Panc1 (cell line): ENCODE measurements at regions not wholly inside any gene's neighbourhood (a gene's known extent, or its start where the extent isn't known, plus 50 kb on each side); places are given as distances from the start of the nearest gene placed in this dataset.

Experiments
- ATAC-seq: fragments of 200-7000 bp; cut with Tn5 transposase; 2 replicates; pipeline ENCODE4 v1.9.1; 2020; ENCODE audit warnings: mild to moderate bottlenecking, moderate library complexity
- BruUV-seq: library from RNA; stranded (reverse); fragments of 400-500 nt; replicated peaks from 2 replicates; lab custom pipeline; 2021; lab: Mats Ljungman, UMichigan
- CTCF ChIA-PET: fragments of 300-600 bp; sonication (Branson Sonifier 250); formaldehyde crosslinking; loops from one replicate; lab custom pipeline; 2022; ENCODE audit warnings: antibody characterized with exemption; lab: Charles Lee
- POLR2A ChIA-PET: fragments of 300-600 bp; sonication (Branson Sonifier 250); formaldehyde crosslinking; loops from one replicate; lab custom pipeline; 2022; ENCODE audit warnings: antibody characterized with exemption; lab: Charles Lee
- DNase-seq: peaks from one replicate; pipeline ENCODE4 v3.0.0-alpha.2; 2010; ENCODE audit warnings: low read depth, low spot score
- H3K27ac ChIP-seq: 2 replicates; pipeline ENCODE4 v1.5.1; 2011; ENCODE audit warnings: mild to moderate bottlenecking, low read length, inconsistent platforms
- H3K27me3 ChIP-seq: fragments of 200-500 bp; sonication (Bioruptor generic); 2 replicates; pipeline ENCODE4 v1.6.0; 2014; ENCODE audit warnings: low read length, inconsistent platforms; ENCODE audit not compliant: control insufficient read depth, insufficient read depth
- H3K36me3 ChIP-seq: fragments of 200-500 bp; sonication (Bioruptor generic); 2 replicates; pipeline ENCODE4 v1.5.1; 2014; ENCODE audit warnings: inconsistent platforms, mild to moderate bottlenecking, low read length, moderate library complexity; ENCODE audit not compliant: control insufficient read depth, insufficient read depth
- H3K4me1 ChIP-seq: 2 replicates; pipeline ENCODE4 v1.5.1; 2011; ENCODE audit warnings: inconsistent platforms, mild to moderate bottlenecking, low read length, moderate library complexity; ENCODE audit not compliant: control insufficient read depth, insufficient read depth
- H3K4me3 ChIP-seq, 2 experiments: 2 replicates each; pipeline ENCODE4 v1.5.1; 2011 to 2012; ENCODE audit warnings: low read depth in 2 of 2, low read length in 2 of 2, mild to moderate bottlenecking in 2 of 2, inconsistent platforms in 1 of 2, moderate library complexity in 1 of 2
- H3K9me3 ChIP-seq: fragments of 200-500 bp; sonication (Bioruptor generic); 2 replicates; pipeline ENCODE4 v1.5.1; 2014; ENCODE audit warnings: low read depth, mild to moderate bottlenecking, inconsistent platforms, low read length, moderate library complexity; ENCODE audit not compliant: control insufficient read depth, insufficient read depth
- POLR2AphosphoS5 ChIP-seq: IDR thresholded peaks from 2 replicates; pipeline ENCODE4 v1.6.1; 2012; ENCODE audit warnings: mild to moderate bottlenecking, low read depth, low read length, moderate library complexity
- SIN3A ChIP-seq: IDR thresholded peaks from 2 replicates; pipeline ENCODE4 v1.6.1; 2012; ENCODE audit warnings: low read depth, mild to moderate bottlenecking, low read length, moderate library complexity, borderline replicate concordance; ENCODE audit not compliant: insufficient read depth
- TCF7L2 ChIP-seq: IDR thresholded peaks from 2 replicates; pipeline ENCODE4 v1.6.1; 2011; ENCODE audit warnings: mild to moderate bottlenecking, low read depth, low read length, inconsistent platforms
- in situ Hi-C: cut with HindIII; loops from 2 replicates; pipeline ENCODE4 v1.10.0; 2016; ENCODE audit warnings: low sequenced_read_pairs, low pct_unique_long_range_greater_than_20kb
- intact Hi-C: fragments of 100-400 bp; cut with micrococcal nuclease; formaldehyde crosslinking; loops from one replicate; pipeline ENCODE4 v1.10.0; 2022; ENCODE audit not compliant: unreplicated experiment
- TF ChIP-seq, protein P1 (sequence below): fragments of 450-650 bp; IDR thresholded peaks from 2 replicates; pipeline ENCODE4 v1.5.1; 2017; ENCODE audit warnings: mild to moderate bottlenecking
- TF ChIP-seq, protein P2 (sequence below), 2 experiments: IDR thresholded peaks; 2 replicates each; pipeline ENCODE4 v1.6.1; 2011 to 2012; ENCODE audit warnings: low read depth in 2 of 2, control low read depth in 1 of 2, low read length in 1 of 2, mild to moderate bottlenecking in 1 of 2, moderate library complexity in 1 of 2; ENCODE audit not compliant: insufficient read depth in 1 of 2

DNA sequence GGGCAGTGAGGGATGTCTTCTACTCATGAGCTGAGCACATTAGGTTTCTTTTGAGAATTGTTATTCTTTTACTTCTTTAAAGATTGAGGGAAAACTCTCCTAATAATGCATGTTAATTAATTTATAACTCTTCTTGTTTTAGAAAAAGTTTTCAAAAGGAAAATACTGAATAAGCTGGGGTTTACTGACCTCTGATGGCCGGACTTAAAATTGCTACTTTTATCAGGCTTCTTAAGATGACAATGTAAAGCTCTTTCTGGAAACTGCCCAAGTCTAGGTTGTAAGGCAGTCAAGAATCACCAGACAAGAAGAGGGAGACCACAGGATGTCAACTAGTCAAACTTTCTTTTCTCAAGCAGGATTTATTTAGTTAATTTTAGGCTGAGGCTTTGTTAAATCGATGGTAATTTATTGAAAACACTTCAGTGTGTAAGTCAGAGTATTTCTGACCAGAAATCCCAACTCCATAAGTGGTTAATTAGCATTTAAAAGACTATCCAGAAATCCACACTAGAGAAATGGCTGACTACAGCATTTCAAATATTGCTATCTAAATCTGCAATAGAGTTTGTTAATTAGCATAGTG lies 82.1 kb downstream of the AVPR1A start:
- intact Hi-C loops = loop anchor here (2.0 to 10.0 kb wide), 2 partner anchors 256 to 464 kb away; no protein-coding TSS in a partner anchor

DNA sequence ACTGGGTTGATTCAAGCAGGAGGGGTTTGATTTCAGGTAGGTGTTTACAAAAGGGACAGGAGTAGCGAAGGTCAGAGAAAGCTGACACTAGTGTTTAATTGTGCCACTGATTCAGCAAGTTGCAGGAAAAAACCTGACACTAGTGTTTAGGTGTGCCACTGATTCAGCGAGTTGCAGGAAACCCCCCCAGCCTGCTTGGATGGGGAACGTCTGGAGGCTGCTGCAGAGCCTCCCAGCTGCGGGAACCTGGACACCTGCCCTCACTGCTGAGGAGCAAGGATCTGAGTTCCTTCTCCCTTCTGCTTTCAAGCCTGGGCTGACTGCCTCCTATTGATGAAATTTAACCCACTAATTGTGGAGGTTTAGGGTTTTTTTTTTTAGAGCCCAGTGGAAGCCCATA lies 84.2 kb downstream of the AVPR1A start:
- no peak for ATAC-seq
- no peak overlapping the region for H3K27ac ChIP-seq
- H3K9me3 ChIP-seq = no peaks in the 10 kb centered on the region
- TF ChIP-seq SIN3A (no peak), POLR2AphosphoS5 (no peak), TCF7L2 (no peak)
- TF ChIP-seq, protein P1, sequence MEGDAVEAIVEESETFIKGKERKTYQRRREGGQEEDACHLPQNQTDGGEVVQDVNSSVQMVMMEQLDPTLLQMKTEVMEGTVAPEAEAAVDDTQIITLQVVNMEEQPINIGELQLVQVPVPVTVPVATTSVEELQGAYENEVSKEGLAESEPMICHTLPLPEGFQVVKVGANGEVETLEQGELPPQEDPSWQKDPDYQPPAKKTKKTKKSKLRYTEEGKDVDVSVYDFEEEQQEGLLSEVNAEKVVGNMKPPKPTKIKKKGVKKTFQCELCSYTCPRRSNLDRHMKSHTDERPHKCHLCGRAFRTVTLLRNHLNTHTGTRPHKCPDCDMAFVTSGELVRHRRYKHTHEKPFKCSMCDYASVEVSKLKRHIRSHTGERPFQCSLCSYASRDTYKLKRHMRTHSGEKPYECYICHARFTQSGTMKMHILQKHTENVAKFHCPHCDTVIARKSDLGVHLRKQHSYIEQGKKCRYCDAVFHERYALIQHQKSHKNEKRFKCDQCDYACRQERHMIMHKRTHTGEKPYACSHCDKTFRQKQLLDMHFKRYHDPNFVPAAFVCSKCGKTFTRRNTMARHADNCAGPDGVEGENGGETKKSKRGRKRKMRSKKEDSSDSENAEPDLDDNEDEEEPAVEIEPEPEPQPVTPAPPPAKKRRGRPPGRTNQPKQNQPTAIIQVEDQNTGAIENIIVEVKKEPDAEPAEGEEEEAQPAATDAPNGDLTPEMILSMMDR = no peak
- TF ChIP-seq, protein P2, sequence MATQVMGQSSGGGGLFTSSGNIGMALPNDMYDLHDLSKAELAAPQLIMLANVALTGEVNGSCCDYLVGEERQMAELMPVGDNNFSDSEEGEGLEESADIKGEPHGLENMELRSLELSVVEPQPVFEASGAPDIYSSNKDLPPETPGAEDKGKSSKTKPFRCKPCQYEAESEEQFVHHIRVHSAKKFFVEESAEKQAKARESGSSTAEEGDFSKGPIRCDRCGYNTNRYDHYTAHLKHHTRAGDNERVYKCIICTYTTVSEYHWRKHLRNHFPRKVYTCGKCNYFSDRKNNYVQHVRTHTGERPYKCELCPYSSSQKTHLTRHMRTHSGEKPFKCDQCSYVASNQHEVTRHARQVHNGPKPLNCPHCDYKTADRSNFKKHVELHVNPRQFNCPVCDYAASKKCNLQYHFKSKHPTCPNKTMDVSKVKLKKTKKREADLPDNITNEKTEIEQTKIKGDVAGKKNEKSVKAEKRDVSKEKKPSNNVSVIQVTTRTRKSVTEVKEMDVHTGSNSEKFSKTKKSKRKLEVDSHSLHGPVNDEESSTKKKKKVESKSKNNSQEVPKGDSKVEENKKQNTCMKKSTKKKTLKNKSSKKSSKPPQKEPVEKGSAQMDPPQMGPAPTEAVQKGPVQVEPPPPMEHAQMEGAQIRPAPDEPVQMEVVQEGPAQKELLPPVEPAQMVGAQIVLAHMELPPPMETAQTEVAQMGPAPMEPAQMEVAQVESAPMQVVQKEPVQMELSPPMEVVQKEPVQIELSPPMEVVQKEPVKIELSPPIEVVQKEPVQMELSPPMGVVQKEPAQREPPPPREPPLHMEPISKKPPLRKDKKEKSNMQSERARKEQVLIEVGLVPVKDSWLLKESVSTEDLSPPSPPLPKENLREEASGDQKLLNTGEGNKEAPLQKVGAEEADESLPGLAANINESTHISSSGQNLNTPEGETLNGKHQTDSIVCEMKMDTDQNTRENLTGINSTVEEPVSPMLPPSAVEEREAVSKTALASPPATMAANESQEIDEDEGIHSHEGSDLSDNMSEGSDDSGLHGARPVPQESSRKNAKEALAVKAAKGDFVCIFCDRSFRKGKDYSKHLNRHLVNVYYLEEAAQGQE (IDR thresholded peaks at IDR 0.05; ENCODE audit: insufficient read depth in 1 of 2, low read depth in 2 of 2, low read length in 1 of 2) = no peak
- intact Hi-C loops = loop anchor here (10.0 kb wide), 1 partner anchor 462 kb away; no protein-coding TSS in a partner anchor
- POLR2A ChIA-PET = no interaction called here
- peaks cover 4% of the 10 kb centered on the region for H3K27me3 ChIP-seq
- no peaks in the 10 kb centered on the region for H3K4me1 ChIP-seq
- in situ Hi-C loops = no loop called here
- no peak overlapping the region for H3K4me3 ChIP-seq
- BruUV-seq = no TSS peak
- CTCF ChIA-PET = interaction anchor here (0.7 kb wide), 1 partner anchor 253 kb away, joined by 3 read pairs; no protein-coding TSS in a partner anchor
- no peak for DNase-seq
- no peaks in the 10 kb centered on the region for H3K36me3 ChIP-seq

More for the DNA sequence above, 82.1 kb downstream of the AVPR1A start:
- ATAC-seq (peak; percentile 69; the same call in 1 of the 2 replicates), DNase-seq (peak; percentile 28)
- in situ Hi-C loops = no loop called here
- ChIA-PET CTCF (interaction anchor here (0.6 to 1.4 kb wide), 9 partner anchors 24 to 639 kb away, joined by 3 to 6 read pairs (median 3); no protein-coding TSS in a partner anchor), POLR2A (interaction anchor here (0.7 kb wide), 1 partner anchor 10 kb away, joined by 4 read pairs; no protein-coding TSS in a partner anchor)
- H3K4me3 ChIP-seq = no peak overlapping the region
- no TSS peak for BruUV-seq
- no peak overlapping the region for H3K27ac ChIP-seq
- H3K4me1 ChIP-seq = no peaks in the 10 kb centered on the region
- H3K36me3 ChIP-seq = no peaks in the 10 kb centered on the region; the same call in 1 of the 2 replicates
- no peaks in the 10 kb centered on the region for H3K27me3 ChIP-seq
- H3K9me3 ChIP-seq = no peaks in the 10 kb centered on the region
- TF ChIP-seq, protein P1 = peak; percentile 64; the same call in 1 of the 2 replicates
- no peak for TF ChIP-seq TCF7L2
- no peak for TF ChIP-seq SIN3A
- TF ChIP-seq, protein P2 (IDR thresholded peaks at IDR 0.05; ENCODE audit: insufficient read depth in 1 of 2, low read depth in 2 of 2, low read length in 1 of 2) = no peak
- TF ChIP-seq POLR2AphosphoS5 = no peak
